B cell (primary cell): ENCODE measurements at regions not wholly inside any gene's neighbourhood (a gene's known extent, or its start where the extent isn't known, plus 50 kb on each side); places are given as distances from the start of the nearest gene placed in this dataset.

Experiments
- ATAC-seq: fragments of 200-7000 bp; cut with Tn5 transposase; one replicate; pipeline ENCODE4 v1.10.0; 2021; ENCODE audit warnings: low read depth, mild to moderate bottlenecking, moderate number of reproducible peaks, moderate library complexity
- CTCF ChIA-PET: fragments of 350-600 bp; sonication (Branson Sonifier 250); formaldehyde crosslinking; loops from one replicate; lab custom pipeline; 2021; ENCODE audit warnings: antibody characterized with exemption, inconsistent platforms; lab: Charles Lee
- POLR2A ChIA-PET: fragments of 350-600 bp; sonication (Branson Sonifier 250); formaldehyde crosslinking; loops from one replicate; lab custom pipeline; 2021; ENCODE audit warnings: antibody characterized with exemption; lab: Charles Lee
- DNase-seq: peaks from one replicate; pipeline ENCODE4 v3.0.0; 2013
- H2AFZ ChIP-seq: 2 replicates; pipeline ENCODE4 v1.6.1; 2012; ENCODE audit warnings: mild to moderate bottlenecking, low read depth, low read length; ENCODE audit not compliant: insufficient read depth, poor library complexity, severe bottlenecking
- H3K27ac ChIP-seq, 2 donors: 1 replicate in 1 of 2; 2 replicates in 1 of 2; pipeline ENCODE4 v1.5.1; 2012 to 2013; ENCODE audit warnings: low read length in 2 of 2, mild to moderate bottlenecking in 2 of 2, moderate library complexity in 1 of 2
- H3K27me3 ChIP-seq, 4 experiments: fragments of 200-600 bp in 1 of 4; sonication (generic) in 1 of 4; replicated peaks in 1 of 4; 1 replicate in 2 of 4; 2 replicates in 2 of 4; pipeline versions ENCODE4 v1.6.1 to v1.7.0; 2013 to 2016; ENCODE audit warnings: low read length in 3 of 4, mild to moderate bottlenecking in 2 of 4, mixed read lengths in 1 of 4, moderate library complexity in 1 of 4; ENCODE audit not compliant: insufficient read depth in 4 of 4, control insufficient read depth in 3 of 4; ENCODE audit errors: control extremely low read depth in 1 of 4
- H3K36me3 ChIP-seq, 2 experiments: replicated peaks in 1 of 2; 1 replicate in 1 of 2; 2 replicates in 1 of 2; pipeline versions ENCODE4 v1.6.1 to v1.7.1; 2013; ENCODE audit warnings: low read length in 1 of 2; ENCODE audit not compliant: insufficient read depth in 2 of 2, control insufficient read depth in 1 of 2; ENCODE audit errors: control extremely low read depth in 1 of 2, extremely low read depth in 1 of 2
- H3K4me1 ChIP-seq, 2 donors: fragments of 200-600 bp in 1 of 2; sonication (generic) in 1 of 2; 1 replicate in 1 of 2; 2 replicates in 1 of 2; pipeline versions ENCODE4 v1.5.1 to v1.6.1; 2013 to 2017; ENCODE audit warnings: low read length in 2 of 2; ENCODE audit not compliant: control insufficient read depth in 2 of 2, insufficient read depth in 2 of 2
- H3K4me2 ChIP-seq: replicated peaks from 2 replicates; pipeline ENCODE3; 2012; ENCODE audit warnings: mild to moderate bottlenecking, low read depth, low read length; ENCODE audit not compliant: poor library complexity, severe bottlenecking
- H3K4me3 ChIP-seq, 5 experiments: fragments of 200-600 bp in 1 of 5; sonication (generic) in 1 of 5; 1 replicate in 3 of 5; 2 replicates in 2 of 5; pipeline versions ENCODE4 v1.5.1 to v1.7.0; 2011 to 2016; ENCODE audit warnings: low read length in 4 of 5, mild to moderate bottlenecking in 4 of 5, low read depth in 2 of 5, control low read depth in 1 of 5, moderate library complexity in 1 of 5; ENCODE audit not compliant: insufficient read depth in 1 of 5; ENCODE audit errors: control extremely low read depth in 1 of 5, extremely low read depth in 1 of 5
- H3K79me2 ChIP-seq: fragments of 200-600 bp; sonication (generic); one replicate; pipeline ENCODE4 v1.6.0; 2016; ENCODE audit warnings: low read length; ENCODE audit not compliant: control insufficient read depth, insufficient read depth
- H3K9ac ChIP-seq: fragments of 200-600 bp; sonication (generic); 2 replicates; pipeline ENCODE4 v1.6.1; 2017; ENCODE audit warnings: mild to moderate bottlenecking, low read length, moderate library complexity
- H3K9me3 ChIP-seq, 3 donors: one replicate each; pipeline versions ENCODE4 v1.6.1 to v1.7.1; 2013; ENCODE audit warnings: low read length in 2 of 3; ENCODE audit not compliant: control insufficient read depth in 2 of 3, insufficient read depth in 1 of 3; ENCODE audit errors: control extremely low read depth in 1 of 3
- H4K20me1 ChIP-seq: 2 replicates; pipeline ENCODE4 v1.6.0; 2012; ENCODE audit warnings: mild to moderate bottlenecking, low read length; ENCODE audit not compliant: insufficient read depth, control insufficient read depth, poor library complexity, severe bottlenecking
- H3K27ac Mint-ChIP-seq: one replicate; pipeline ENCODE4 v1.8.0; 2021; ENCODE audit warnings: mixed read lengths
- H3K27me3 Mint-ChIP-seq: one replicate; pipeline ENCODE4 v1.8.0; 2021; ENCODE audit warnings: mixed read lengths
- H3K4me1 Mint-ChIP-seq: one replicate; pipeline ENCODE4 v1.8.0; 2021; ENCODE audit warnings: mixed read lengths
- H3K4me3 Mint-ChIP-seq: one replicate; pipeline ENCODE4 v1.8.0; 2021; ENCODE audit warnings: mixed read lengths
- H3K9me3 Mint-ChIP-seq: one replicate; pipeline ENCODE4 v1.8.0; 2022; ENCODE audit warnings: mixed read lengths; ENCODE audit not compliant: insufficient read depth
- EZH2 ChIP-seq: IDR thresholded peaks from 2 replicates; pipeline ENCODE4 v1.6.1; 2012; ENCODE audit warnings: borderline replicate concordance, low read depth, mild to moderate bottlenecking, moderate library complexity, low read length; ENCODE audit not compliant: insufficient read depth, poor library complexity, severe bottlenecking
- WGBS: methylation state at CpG from one replicate; pipeline ENCODE4 v1.1.5; 2013; ENCODE audit warnings: missing lambda C conversion rate; ENCODE audit not compliant: insufficient coverage; 5-methylcytosine and 5-hydroxymethylcytosine counted together
- intact Hi-C: fragments of 100-400 bp; cut with micrococcal nuclease; formaldehyde crosslinking; loops from one replicate; pipeline ENCODE4 v1.10.0; 2022
- TF ChIP-seq, protein P1 (sequence below): fragments of 200-600 bp; IDR thresholded peaks from one replicate; pipeline ENCODE4 v1.8.0; 2022; ENCODE audit warnings: antibody characterized with exemption, mild to moderate bottlenecking

DNA sequence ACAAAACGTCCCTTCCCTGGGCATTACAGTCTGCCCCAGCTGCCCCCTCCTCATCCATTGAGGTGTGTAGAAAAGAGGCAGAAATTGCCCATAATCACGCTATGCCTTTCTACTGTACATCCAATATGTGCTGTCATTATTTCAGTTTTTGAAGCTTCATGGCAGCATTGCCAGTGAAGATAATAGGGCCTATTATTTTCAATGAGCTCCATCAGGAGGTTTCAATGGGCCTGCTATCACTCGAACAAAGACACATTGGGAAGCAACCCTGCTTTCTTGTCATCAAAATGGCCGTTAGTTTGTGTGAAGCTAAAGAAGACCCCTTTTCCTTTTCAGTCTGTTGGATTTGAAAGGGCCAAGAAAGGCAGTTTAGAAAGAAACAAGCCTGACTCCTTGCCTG, 653.8 kb downstream of the NOVA1 start:
- Histone ChIP-seq H3K4me2 (no peak overlapping the region), H2AFZ (no peak overlapping the region), H3K9ac (no peak overlapping the region), H3K27me3 (no peaks in the 10 kb centered on the region), H3K79me2 (no peaks in the 10 kb centered on the region), H3K27ac (no peak overlapping the region), H3K4me1 (no peaks in the 10 kb centered on the region), H3K4me3 (no peak overlapping the region), H3K36me3 (no peaks in the 10 kb centered on the region), H4K20me1 (no peaks in the 10 kb centered on the region), H3K9me3 (no peaks in the 10 kb centered on the region)
- intact Hi-C loops, result no loop called here
- H3K27ac Mint-ChIP-seq, result no peak overlapping the region
- H3K27me3 Mint-ChIP-seq, result no peaks in the 10 kb centered on the region
- WGBS, result 69% methylated on average over 2 of the region's 4 CpGs
- POLR2A ChIA-PET, result no interaction called here
- ATAC-seq (no peak), DNase-seq (no peak)
- H3K9me3 Mint-ChIP-seq, result peaks cover 2% of the 10 kb centered on the region
- no peak for TF ChIP-seq EZH2
- TF ChIP-seq, protein P1, sequence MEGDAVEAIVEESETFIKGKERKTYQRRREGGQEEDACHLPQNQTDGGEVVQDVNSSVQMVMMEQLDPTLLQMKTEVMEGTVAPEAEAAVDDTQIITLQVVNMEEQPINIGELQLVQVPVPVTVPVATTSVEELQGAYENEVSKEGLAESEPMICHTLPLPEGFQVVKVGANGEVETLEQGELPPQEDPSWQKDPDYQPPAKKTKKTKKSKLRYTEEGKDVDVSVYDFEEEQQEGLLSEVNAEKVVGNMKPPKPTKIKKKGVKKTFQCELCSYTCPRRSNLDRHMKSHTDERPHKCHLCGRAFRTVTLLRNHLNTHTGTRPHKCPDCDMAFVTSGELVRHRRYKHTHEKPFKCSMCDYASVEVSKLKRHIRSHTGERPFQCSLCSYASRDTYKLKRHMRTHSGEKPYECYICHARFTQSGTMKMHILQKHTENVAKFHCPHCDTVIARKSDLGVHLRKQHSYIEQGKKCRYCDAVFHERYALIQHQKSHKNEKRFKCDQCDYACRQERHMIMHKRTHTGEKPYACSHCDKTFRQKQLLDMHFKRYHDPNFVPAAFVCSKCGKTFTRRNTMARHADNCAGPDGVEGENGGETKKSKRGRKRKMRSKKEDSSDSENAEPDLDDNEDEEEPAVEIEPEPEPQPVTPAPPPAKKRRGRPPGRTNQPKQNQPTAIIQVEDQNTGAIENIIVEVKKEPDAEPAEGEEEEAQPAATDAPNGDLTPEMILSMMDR, result no peak
- no peaks in the 10 kb centered on the region for H3K4me1 Mint-ChIP-seq
- CTCF ChIA-PET, result no interaction called here
- no peak overlapping the region for H3K4me3 Mint-ChIP-seq

DNA sequence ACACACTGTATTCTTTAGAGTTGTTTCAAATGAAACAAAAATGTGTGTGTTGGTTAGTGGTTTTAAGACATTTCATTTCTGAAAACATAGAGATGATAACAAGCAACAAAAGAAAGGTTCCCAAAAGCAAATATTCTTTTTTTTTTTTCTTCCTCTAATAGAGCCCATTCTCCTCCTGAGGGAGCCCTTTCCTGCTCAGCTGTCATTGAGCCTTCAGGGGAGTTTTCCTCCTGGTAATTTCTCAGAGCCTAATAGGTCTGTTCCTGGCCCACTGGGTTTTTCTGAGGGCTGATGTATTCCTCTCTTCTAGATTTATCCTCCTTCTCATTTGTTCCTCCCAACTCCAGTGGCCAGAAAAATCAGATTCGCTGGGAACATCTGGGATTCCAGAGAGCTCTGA, 654.5 kb downstream of the NOVA1 start:
- H3K9me3 ChIP-seq, result no peaks in the 10 kb centered on the region
- no peaks in the 10 kb centered on the region for H3K36me3 ChIP-seq
- WGBS, result no CpG with 5 or more reads among the region's 1 CpG
- Mint-ChIP-seq H3K9me3 (peaks cover 2% of the 10 kb centered on the region), H3K4me3 (no peak overlapping the region), H3K27me3 (no peaks in the 10 kb centered on the region), H3K27ac (no peak overlapping the region), H3K4me1 (no peaks in the 10 kb centered on the region)
- no peak overlapping the region for H2AFZ ChIP-seq
- intact Hi-C loops, result no loop called here
- H3K27ac ChIP-seq, result no peak overlapping the region
- no peaks in the 10 kb centered on the region for H3K4me1 ChIP-seq
- ChIA-PET CTCF (no interaction called here), POLR2A (no interaction called here)
- no peak overlapping the region for H3K4me2 ChIP-seq
- H3K9ac ChIP-seq, result no peak overlapping the region
- H3K27me3 ChIP-seq, result no peaks in the 10 kb centered on the region
- H3K4me3 ChIP-seq, result no peak overlapping the region
- H4K20me1 ChIP-seq, result no peaks in the 10 kb centered on the region
- DNase-seq (no peak), ATAC-seq (no peak)
- TF ChIP-seq, protein P1, result no peak
- TF ChIP-seq EZH2, result no peak
- H3K79me2 ChIP-seq, result no peaks in the 10 kb centered on the region
